ENCODE measurements at regions not wholly inside any gene's neighbourhood (a gene's known extent, or its start where the extent isn't known, plus 50 kb on each side); places are given as distances from the start of the nearest gene placed in this dataset.
A peak's percentile ranks its signal among the peaks of the same experiment; 100 is the strongest.

GRCh38 chr11:111137846-111138245 is 107.7 kb upstream of the POU2AF2 start:
- peak in 1 of 3 donors; percentile 5 for DNase-seq

GRCh38 chr11:111135778-111136570 is 109.6 kb upstream of the POU2AF2 start:
- no peak for DNase-seq

GRCh38 chr11:111135101-111135500 is 110.4 kb upstream of the POU2AF2 start:
- no peak for DNase-seq

- DNase-seq = peak in 1 of 3 donors; percentile 14
Measured at GRCh38 chr11:111128076-111128870, 117.3 kb upstream of the POU2AF2 start.

GRCh38 chr11:111124724-111125123 is 120.8 kb upstream of the POU2AF2 start:
- no peak for DNase-seq

GRCh38 chr11:111123463-111124398 is 121.8 kb upstream of the POU2AF2 start:
- DNase-seq = no peak

GRCh38 chr11:111120696-111121302 is 124.7 kb upstream of the POU2AF2 start:
- no peak for DNase-seq

GRCh38 chr11:111120161-111120560 is 125.4 kb upstream of the POU2AF2 start:
- no peak for DNase-seq

- DNase-seq = no peak
Measured at GRCh38 chr11:111119751-111120150, 125.8 kb upstream of the POU2AF2 start.

- no peak for DNase-seq
Measured at GRCh38 chr11:111115890-111116289, 129.6 kb upstream of the POU2AF2 start.

- DNase-seq = no peak
Measured at GRCh38 chr11:111114091-111114490, 131.4 kb upstream of the POU2AF2 start.

GRCh38 chr11:111112614-111113013 is 132.9 kb upstream of the POU2AF2 start:
- DNase-seq = no peak

- peak; percentile 24 to 41 (median 25) for DNase-seq
Measured at GRCh38 chr11:111107501-111107900, 138.0 kb upstream of the POU2AF2 start.

GRCh38 chr11:111106641-111107040 is 138.9 kb upstream of the POU2AF2 start:
- no peak for DNase-seq

GRCh38 chr11:111105566-111105965 is 140.0 kb upstream of the POU2AF2 start:
- no peak for DNase-seq

- DNase-seq = no peak
Measured at GRCh38 chr11:111104185-111104584, 141.3 kb upstream of the POU2AF2 start.

GRCh38 chr11:111101881-111102280 is 143.6 kb upstream of the POU2AF2 start:
- no peak for DNase-seq

GRCh38 chr11:111099028-111099713 is 146.4 kb upstream of the POU2AF2 start:
- no peak for DNase-seq

GRCh38 chr11:111098091-111098490 is 147.4 kb upstream of the POU2AF2 start:
- DNase-seq = no peak

GRCh38 chr11:111097191-111097590 is 148.3 kb upstream of the POU2AF2 start:
- DNase-seq = peak; percentile 35 to 54 (median 48)

- DNase-seq = no peak
Measured at GRCh38 chr11:111095327-111095726, 150.2 kb upstream of the POU2AF2 start.

GRCh38 chr11:111093061-111093460 is 152.5 kb upstream of the POU2AF2 start:
- no peak for DNase-seq
